Occipital lobe (tissue), 1 donor: ENCODE measurements at regions not wholly inside any gene's neighbourhood (a gene's known extent, or its start where the extent isn't known, plus 50 kb on each side); places are given as distances from the start of the nearest gene placed in this dataset.
"Not testable (repeated sequence)": the region's sequence is repeated elsewhere in the genome, so short reads cannot be mapped to it uniquely, and the experiment has no call there.

Experiments
- DNase-seq: peaks from one replicate; lab custom pipeline; 2025; lab: John Stamatoyannopoulos, UW

GRCh38 chr3:106844638-106845037 lies 532.6 kb upstream of the CCDC54 start:
- no peak for DNase-seq

- DNase-seq = no peak
These were observed 529.1 kb upstream of the CCDC54 start for GRCh38 chr3:106848099-106848498.

- no peak for DNase-seq
These were observed 526.8 kb upstream of the CCDC54 start for GRCh38 chr3:106850437-106850836.

GRCh38 chr3:106858321-106858720 lies 518.9 kb upstream of the CCDC54 start:
- not testable (repeated sequence) for DNase-seq

GRCh38 chr3:106860182-106860581 lies 517.1 kb upstream of the CCDC54 start:
- no peak for DNase-seq

GRCh38 chr3:106862067-106862466 lies 515.2 kb upstream of the CCDC54 start:
- DNase-seq = no peak

GRCh38 chr3:106877627-106878026 lies 499.6 kb upstream of the CCDC54 start:
- no peak for DNase-seq

- DNase-seq = no peak
These were observed 497.0 kb upstream of the CCDC54 start for GRCh38 chr3:106880206-106880605.

- DNase-seq = no peak
These were observed 496.1 kb upstream of the CCDC54 start for GRCh38 chr3:106881186-106881585.

GRCh38 chr3:106882297-106882696 lies 494.9 kb upstream of the CCDC54 start:
- DNase-seq = no peak

- no peak for DNase-seq
These were observed 471.2 kb upstream of the CCDC54 start for GRCh38 chr3:106906074-106906473.

GRCh38 chr3:106908181-106908938 lies 468.9 kb upstream of the CCDC54 start:
- DNase-seq = no peak

- no peak for DNase-seq
These were observed 464.0 kb upstream of the CCDC54 start for GRCh38 chr3:106913111-106913698.

- no peak for DNase-seq
These were observed 463.3 kb upstream of the CCDC54 start for GRCh38 chr3:106913966-106914365.

- DNase-seq = no peak
These were observed 456.6 kb upstream of the CCDC54 start for GRCh38 chr3:106920609-106921008.

- DNase-seq = no peak
These were observed 448.2 kb upstream of the CCDC54 start for GRCh38 chr3:106929081-106929480.

- DNase-seq = no peak
These were observed 447.2 kb upstream of the CCDC54 start for GRCh38 chr3:106930086-106930485.

- no peak for DNase-seq
These were observed 445.3 kb upstream of the CCDC54 start for GRCh38 chr3:106931904-106932303.

GRCh38 chr3:106936337-106936736 lies 440.9 kb upstream of the CCDC54 start:
- DNase-seq = no peak

- no peak for DNase-seq
These were observed 435.2 kb upstream of the CCDC54 start for GRCh38 chr3:106942051-106942450.

GRCh38 chr3:106943071-106943470 lies 434.2 kb upstream of the CCDC54 start:
- no peak for DNase-seq

GRCh38 chr3:106945435-106945834 lies 431.8 kb upstream of the CCDC54 start:
- no peak for DNase-seq

- no peak for DNase-seq
These were observed 430.4 kb upstream of the CCDC54 start for GRCh38 chr3:106946866-106947265.
